HCT116 (cell line): ENCODE measurements at regions not wholly inside any gene's neighbourhood (a gene's known extent, or its start where the extent isn't known, plus 50 kb on each side); places are given as distances from the start of the nearest gene placed in this dataset.
A peak's percentile ranks its signal among the peaks of the same experiment; 100 is the strongest.

Source experiments
- ATAC-seq: fragments of 200-7000 bp; cut with Tn5 transposase; 2 replicates; pipeline ENCODE4 v1.9.1; 2020; ENCODE audit warnings: mild to moderate bottlenecking, moderate library complexity
- BruUV-seq: library from RNA; stranded (reverse); fragments of 400-500 nt; replicated peaks from 2 replicates; lab custom pipeline; 2021; lab: Mats Ljungman, UMichigan
- CTCF ChIA-PET: fragments of 300-600 bp; sonication (Branson Sonifier 250); formaldehyde crosslinking; loops from one replicate; lab custom pipeline; 2021; ENCODE audit warnings: antibody characterized with exemption; lab: Charles Lee
- POLR2A ChIA-PET: fragments of 300-600, 350-600 bp; sonication (Branson Sonifier 250); formaldehyde crosslinking; loops from one replicate; lab custom pipeline; 2021; ENCODE audit warnings: antibody characterized with exemption; lab: Charles Lee
- RAD21 ChIA-PET, 2 experiments: fragments of 300-600 bp; sonication (Branson Sonifier 250); formaldehyde crosslinking; loops; one replicate each; lab custom pipeline; 2023; ENCODE audit warnings: low total read pairs in 2 of 2; ENCODE audit not compliant: uncharacterized antibody in 2 of 2, unreplicated experiment in 2 of 2, low non-redundant PET in 1 of 2; lab: Charles Lee
- DNase-seq: peaks from one replicate; pipeline ENCODE4 v3.0.0-alpha.2; 2010; ENCODE audit warnings: low read depth, low spot score
- H2AFZ ChIP-seq: fragments of 200-600 bp; shearing (Covaris generic), sonication (generic); 2 replicates; pipeline ENCODE4 v1.6.1; 2017; ENCODE audit warnings: low read depth, mixed run types, mixed read lengths, antibody characterized with exemption, low read length; ENCODE audit not compliant: poor library complexity, severe bottlenecking
- H3K27ac ChIP-seq: 2 replicates; pipeline ENCODE4 v1.5.1; 2012; ENCODE audit warnings: low read depth, low read length
- H3K27me3 ChIP-seq: fragments of 200-600 bp; sonication (generic); 2 replicates; pipeline ENCODE4 v1.6.1; 2016; ENCODE audit warnings: mixed run types, low read length, mixed read lengths; ENCODE audit not compliant: insufficient read depth
- H3K36me3 ChIP-seq, 2 experiments: fragments of 200-500 bp in 1 of 2; fragments of 200-600 bp in 1 of 2; sonication (Bioruptor generic) in 1 of 2; sonication (generic) in 1 of 2; 2 replicates each; pipeline versions ENCODE4 v1.5.1 to v1.6.1; 2014 to 2016; ENCODE audit warnings: low read length in 2 of 2, inconsistent platforms in 1 of 2, mixed read lengths in 1 of 2, mixed run types in 1 of 2; ENCODE audit not compliant: insufficient read depth in 2 of 2, control insufficient read depth in 1 of 2
- H3K4me1 ChIP-seq, 2 experiments: fragments of 200-600 bp in 1 of 2; sonication (generic) in 1 of 2; 2 replicates each; pipeline versions ENCODE4 v1.5.1 to v1.6.1; 2012 to 2017; ENCODE audit warnings: low read length in 2 of 2, inconsistent platforms in 1 of 2, mild to moderate bottlenecking in 1 of 2, mixed read lengths in 1 of 2, mixed run types in 1 of 2, moderate library complexity in 1 of 2; ENCODE audit not compliant: insufficient read depth in 2 of 2, control insufficient read depth in 1 of 2
- H3K4me2 ChIP-seq: fragments of 200-600 bp; sonication (generic); 2 replicates; pipeline ENCODE4 v1.6.1; 2017; ENCODE audit warnings: mixed run types, low read length, mixed read lengths
- H3K4me3 ChIP-seq, 2 experiments: fragments of 200-600 bp in 1 of 2; sonication (generic) in 1 of 2; replicated peaks in 1 of 2; 2 replicates each; pipeline ENCODE4 v1.5.1; 2011 to 2016; ENCODE audit warnings: low read length in 2 of 2, control low read depth in 1 of 2, low read depth in 1 of 2, mild to moderate bottlenecking in 1 of 2, mixed read lengths in 1 of 2, mixed run types in 1 of 2
- H3K79me2 ChIP-seq: fragments of 200-600 bp; sonication (generic); 2 replicates; pipeline ENCODE4 v1.6.1; 2017; ENCODE audit warnings: mild to moderate bottlenecking, mixed run types, low read length, moderate library complexity, mixed read lengths; ENCODE audit not compliant: insufficient read depth
- H3K9ac ChIP-seq: fragments of 200-600 bp; sonication (generic); 2 replicates; pipeline ENCODE4 v1.6.1; 2016; ENCODE audit warnings: low read length, mixed read lengths
- H3K9me2 ChIP-seq: fragments of 200-600 bp; sonication (generic), shearing (Covaris generic); 2 replicates; pipeline ENCODE4 v1.6.1; 2017; ENCODE audit warnings: mixed run types, mild to moderate bottlenecking, moderate library complexity; ENCODE audit not compliant: insufficient read depth
- H3K9me3 ChIP-seq, 2 experiments: fragments of 200-500 bp in 1 of 2; fragments of 200-600 bp in 1 of 2; sonication (Bioruptor generic) in 1 of 2; sonication (generic) in 1 of 2; 2 replicates each; pipeline ENCODE4 v1.6.1; 2014 to 2017; ENCODE audit warnings: low read length in 2 of 2, mixed read lengths in 2 of 2, inconsistent platforms in 1 of 2, low read depth in 1 of 2, mild to moderate bottlenecking in 1 of 2, mixed run types in 1 of 2, moderate library complexity in 1 of 2; ENCODE audit not compliant: control insufficient read depth in 1 of 2, insufficient read depth in 1 of 2
- H4K20me1 ChIP-seq: fragments of 200-600 bp; sonication (generic), shearing (Covaris generic); 2 replicates; pipeline ENCODE4 v1.6.1; 2017; ENCODE audit warnings: mixed run types, mild to moderate bottlenecking, moderate library complexity; ENCODE audit not compliant: insufficient read depth
- EGR1 ChIP-seq: IDR thresholded peaks from 2 replicates; pipeline ENCODE4 v1.6.1; 2012; ENCODE audit warnings: low read depth
- FOSL1 ChIP-seq: IDR thresholded peaks from 2 replicates; pipeline ENCODE4 v1.6.1; 2012; ENCODE audit warnings: low read depth
- JUND ChIP-seq: IDR thresholded peaks from 2 replicates; pipeline ENCODE4 v1.6.1; 2012
- POLR2A ChIP-seq: IDR thresholded peaks from 2 replicates; pipeline ENCODE4 v1.7.0; 2011; ENCODE audit warnings: borderline replicate concordance; ENCODE audit not compliant: insufficient read depth, insufficient read length; ENCODE audit errors: extremely low read depth
- SP1 ChIP-seq: IDR thresholded peaks from 2 replicates; pipeline ENCODE4 v1.6.1; 2012; ENCODE audit warnings: low read depth
- YY1 ChIP-seq: IDR thresholded peaks from 2 replicates; pipeline ENCODE4 v1.6.1; 2011; ENCODE audit warnings: low read length, low read depth, moderate library complexity, mild to moderate bottlenecking; ENCODE audit not compliant: insufficient replicate concordance; ENCODE audit errors: extremely low read depth
- ZFX ChIP-seq: fragments of 450-650 bp; IDR thresholded peaks from 2 replicates; pipeline ENCODE4 v1.6.1; 2017
- intact Hi-C: fragments of 100-400 bp; cut with micrococcal nuclease; formaldehyde crosslinking; loops from 2 replicates; pipeline ENCODE4 v1.10.0; 2022
- TF ChIP-seq, protein P1 (sequence below): IDR thresholded peaks from 2 replicates; pipeline ENCODE4 v1.6.1; 2011; ENCODE audit warnings: mild to moderate bottlenecking, low read length, moderate library complexity; ENCODE audit not compliant: insufficient replicate concordance; ENCODE audit errors: extremely low read depth

DNA sequence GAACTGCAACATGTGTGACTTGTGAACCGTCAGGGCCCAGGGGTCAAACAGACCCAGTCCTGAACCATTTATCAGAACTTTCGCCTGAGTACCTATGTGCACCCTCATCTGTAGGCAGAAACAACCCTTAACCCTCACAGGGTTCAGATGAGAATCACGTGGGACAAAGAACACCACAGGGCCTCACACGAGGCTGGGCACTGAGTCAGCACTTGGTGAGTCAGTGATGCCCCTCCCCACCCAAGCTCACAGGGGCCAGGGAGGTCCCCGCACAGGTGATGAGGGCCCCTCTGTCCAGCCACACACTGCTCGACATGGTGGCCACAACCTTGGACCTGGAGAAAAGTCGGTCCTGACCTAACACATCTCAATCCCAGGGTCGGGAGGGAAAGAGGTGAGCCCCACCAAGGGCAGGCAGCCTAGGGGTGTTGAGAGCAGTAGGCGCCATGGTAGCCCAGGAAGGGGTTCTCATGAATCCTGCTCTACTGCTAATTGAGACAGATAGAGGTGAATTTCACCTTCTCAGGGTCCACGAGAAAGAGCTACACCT, 176.4 kb downstream of the SHANK2 start:
- Histone ChIP-seq H3K9me3 (no peaks in the 10 kb centered on the region), H3K4me1 (peaks cover 0 to 7% of the 10 kb centered on the region in 2 experiments; a peak in 1 of 4 replicates), H4K20me1 (no peaks in the 10 kb centered on the region), H3K4me3 (no peak overlapping the region), H3K36me3 (no peaks in the 10 kb centered on the region), H3K9me2 (no peaks in the 10 kb centered on the region), H3K79me2 (no peaks in the 10 kb centered on the region), H3K4me2 (no peak overlapping the region), H2AFZ (no peak overlapping the region), H3K27me3 (no peaks in the 10 kb centered on the region), H3K9ac (no peak overlapping the region), H3K27ac (no peak overlapping the region)
- RAD21 ChIA-PET: interaction anchor here in 1 of 2 experiments (1.0 kb wide), 1 partner anchor 261 kb away, joined by 3 read pairs; no protein-coding TSS in a partner anchor
- POLR2A ChIA-PET: no interaction called here
- intact Hi-C loops: no loop called here
- CTCF ChIA-PET: interaction anchor here (1.2 kb wide), 1 partner anchor 608 kb away, joined by 3 read pairs; no protein-coding TSS in a partner anchor
- ATAC-seq (no peak), DNase-seq (no peak)
- BruUV-seq: no TSS peak
- no peak for TF ChIP-seq EGR1
- peak; percentile 21; the same call in 1 of the 2 replicates for TF ChIP-seq JUND
- TF ChIP-seq, protein P1, sequence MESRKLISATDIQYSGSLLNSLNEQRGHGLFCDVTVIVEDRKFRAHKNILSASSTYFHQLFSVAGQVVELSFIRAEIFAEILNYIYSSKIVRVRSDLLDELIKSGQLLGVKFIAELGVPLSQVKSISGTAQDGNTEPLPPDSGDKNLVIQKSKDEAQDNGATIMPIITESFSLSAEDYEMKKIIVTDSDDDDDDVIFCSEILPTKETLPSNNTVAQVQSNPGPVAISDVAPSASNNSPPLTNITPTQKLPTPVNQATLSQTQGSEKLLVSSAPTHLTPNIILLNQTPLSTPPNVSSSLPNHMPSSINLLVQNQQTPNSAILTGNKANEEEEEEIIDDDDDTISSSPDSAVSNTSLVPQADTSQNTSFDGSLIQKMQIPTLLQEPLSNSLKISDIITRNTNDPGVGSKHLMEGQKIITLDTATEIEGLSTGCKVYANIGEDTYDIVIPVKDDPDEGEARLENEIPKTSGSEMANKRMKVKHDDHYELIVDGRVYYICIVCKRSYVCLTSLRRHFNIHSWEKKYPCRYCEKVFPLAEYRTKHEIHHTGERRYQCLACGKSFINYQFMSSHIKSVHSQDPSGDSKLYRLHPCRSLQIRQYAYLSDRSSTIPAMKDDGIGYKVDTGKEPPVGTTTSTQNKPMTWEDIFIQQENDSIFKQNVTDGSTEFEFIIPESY: no peak
- no peak for TF ChIP-seq SP1
- no peak for TF ChIP-seq YY1
- no peak for TF ChIP-seq ZFX
- TF ChIP-seq POLR2A: no peak
- peak; percentile 40; the same call in 1 of the 2 replicates for TF ChIP-seq FOSL1
